Activated CD8-positive, alpha-beta memory T cell treated with anti-CD3 and anti-CD28 coated beads, Interleukin-2, amount 50 U/mL, for 4 hours (primary cell): ENCODE measurements at regions not wholly inside any gene's neighbourhood (a gene's known extent, or its start where the extent isn't known, plus 50 kb on each side); places are given as distances from the start of the nearest gene placed in this dataset.
A peak's percentile ranks its signal among the peaks of the same experiment; 100 is the strongest.

Source experiments
- DNase-seq: peaks from one replicate; pipeline ENCODE4 v3.0.0-alpha.2; 2020

DNA sequence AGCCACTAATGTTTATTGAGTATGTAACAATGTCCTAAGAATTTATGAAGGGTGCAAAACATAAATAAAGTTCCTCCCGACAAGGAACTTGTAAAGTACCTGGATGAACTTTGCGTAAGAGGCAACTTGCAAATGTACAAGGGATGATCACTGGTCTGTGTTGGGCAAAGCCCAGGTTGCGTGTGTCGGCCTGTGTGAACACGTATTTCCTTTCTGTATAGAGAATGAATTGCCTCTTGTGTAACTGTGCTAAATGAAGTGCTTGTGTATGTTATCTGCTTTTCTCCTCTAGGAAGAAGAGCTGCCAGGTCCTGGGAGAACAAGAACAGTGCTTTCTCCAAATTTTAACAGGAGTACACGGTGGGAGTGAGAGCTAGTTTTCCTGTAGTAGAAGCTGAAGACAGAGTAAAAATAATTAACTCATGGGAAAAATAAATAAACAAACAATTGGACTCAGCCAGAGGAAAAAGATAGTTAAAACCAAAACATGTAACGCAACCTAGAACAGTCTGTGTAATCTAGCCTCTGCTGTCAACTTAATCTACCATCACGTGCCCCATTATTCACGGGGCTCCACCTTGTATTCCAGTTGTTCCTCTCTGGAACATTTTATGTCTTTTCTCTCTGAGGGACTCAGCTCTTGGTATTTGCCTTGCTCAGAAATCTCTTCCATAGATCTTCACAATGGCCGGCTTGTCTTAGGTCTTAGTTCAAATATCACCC lies 83.7 kb upstream of the RASGRP1 start:
- no peak for DNase-seq

DNA sequence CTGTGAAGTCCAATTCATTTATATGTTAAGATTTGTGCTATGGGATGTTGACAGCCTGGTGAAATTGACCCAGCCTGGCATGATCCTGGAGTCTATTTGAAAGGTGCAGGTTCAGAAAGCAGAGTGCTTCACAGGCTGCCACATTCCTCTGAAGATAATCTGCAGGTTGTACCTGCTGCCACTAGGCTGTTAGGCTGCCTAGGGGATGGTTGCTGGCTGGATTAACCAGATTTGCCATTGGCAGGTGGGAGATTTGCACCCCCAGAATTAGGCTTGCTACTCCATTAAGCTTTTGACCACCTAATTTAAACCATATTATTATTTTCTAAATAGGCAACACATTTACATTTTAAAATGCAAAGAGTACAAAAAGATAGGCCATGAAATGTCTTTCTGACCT lies 85.8 kb upstream of the RASGRP1 start:
- no peak for DNase-seq

DNA sequence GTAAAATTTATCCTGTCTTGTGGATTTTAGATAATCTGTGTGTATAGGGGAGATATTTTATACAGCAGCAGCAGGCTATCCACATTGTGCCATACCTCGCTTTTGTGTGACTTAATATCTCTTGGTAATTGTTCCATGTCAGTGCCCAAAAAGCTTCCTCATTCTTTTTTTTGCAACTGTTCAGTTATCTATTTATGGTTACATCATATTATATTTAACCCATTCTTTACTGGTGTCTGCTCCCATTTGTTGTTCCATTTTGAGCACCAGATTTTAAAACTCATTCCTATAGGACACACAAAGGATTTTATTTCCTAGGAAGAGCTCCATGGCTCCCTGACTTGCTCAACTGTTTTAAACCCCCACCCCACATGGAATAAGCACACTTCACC lies 86.3 kb upstream of the RASGRP1 start:
- no peak for DNase-seq

DNA sequence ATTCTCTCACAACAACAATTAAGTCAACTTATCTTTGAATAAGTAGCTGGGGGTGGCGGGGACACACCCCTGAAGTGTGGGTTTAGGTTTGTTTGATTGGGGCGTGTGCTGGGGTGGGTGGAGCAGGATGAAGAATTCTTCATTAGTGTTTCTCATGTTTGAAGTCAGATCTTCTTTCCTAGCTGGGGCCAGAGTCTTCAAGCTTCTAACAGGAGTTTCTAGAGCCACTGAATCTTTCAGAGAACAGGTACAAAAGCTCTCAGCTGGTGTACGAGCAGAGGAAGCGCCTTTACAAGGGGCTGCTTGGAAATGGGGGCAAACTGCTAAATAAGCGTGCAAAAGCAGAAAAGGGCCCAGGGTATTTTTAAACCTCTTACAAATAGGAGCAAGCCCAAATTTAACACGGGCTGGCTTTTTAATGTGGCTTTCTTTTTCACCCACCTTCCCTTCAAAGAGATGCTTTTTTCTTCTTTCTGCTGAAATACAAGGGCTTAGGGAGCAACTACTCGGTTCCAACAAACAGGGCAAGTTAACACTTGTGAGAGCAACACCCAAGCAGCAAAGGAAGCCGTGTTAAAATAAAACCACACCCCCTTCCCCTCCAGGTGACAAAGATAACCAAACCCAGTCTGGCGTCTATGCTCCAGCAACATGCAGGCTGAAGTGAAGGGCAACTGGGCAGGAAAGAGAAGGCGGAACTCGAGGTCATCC lies 86.9 kb upstream of the RASGRP1 start:
- peak; percentile 58 for DNase-seq

DNA sequence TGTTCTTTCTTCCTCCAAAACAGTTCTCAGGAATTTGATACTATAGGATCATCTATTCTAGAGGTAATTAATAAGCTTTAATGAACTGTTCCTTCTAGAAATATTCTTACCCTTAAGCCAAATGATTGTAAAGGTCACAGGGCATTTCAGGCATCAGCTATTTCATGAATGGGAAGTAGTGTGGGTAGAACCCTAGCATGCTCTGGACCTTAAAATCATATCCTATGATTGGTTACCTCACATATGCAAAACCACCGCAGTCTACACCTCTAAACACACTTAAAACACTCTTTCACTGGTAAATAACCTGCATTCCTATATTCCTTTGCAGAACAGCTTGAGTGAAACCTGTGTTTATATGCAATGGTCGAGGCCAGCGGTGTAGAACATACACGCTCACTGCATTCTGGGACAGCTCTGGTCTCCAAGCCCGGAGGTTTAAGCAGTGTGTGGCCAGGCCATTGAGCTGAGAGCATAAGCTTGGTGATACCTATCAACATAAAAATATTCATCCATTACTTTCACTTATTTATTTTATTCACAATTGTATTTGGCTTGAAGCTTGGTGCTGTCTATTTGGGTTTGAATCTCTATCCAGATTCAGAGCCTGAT lies 87.7 kb upstream of the RASGRP1 start:
- no peak for DNase-seq

DNA sequence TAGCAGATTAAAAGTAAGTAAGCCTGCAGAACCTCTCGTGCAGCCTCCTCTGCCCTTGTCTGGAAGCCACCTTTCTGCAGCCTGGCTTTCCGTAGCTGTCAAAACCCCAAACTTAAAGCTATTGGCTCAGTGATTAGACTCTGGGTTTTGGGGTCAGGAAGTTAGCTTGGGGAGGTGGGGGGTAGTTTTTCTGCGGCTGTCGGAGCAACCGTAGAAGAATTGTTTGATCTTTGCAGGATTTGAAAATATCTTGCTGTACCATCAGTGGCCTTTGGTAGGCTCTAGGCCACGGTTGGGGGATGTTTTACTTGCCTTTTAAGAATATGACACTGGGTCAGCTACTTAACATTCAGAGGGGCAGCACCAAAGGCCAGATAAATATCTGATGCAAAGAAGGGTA lies 88.4 kb upstream of the RASGRP1 start:
- DNase-seq: peak; percentile 61

DNA sequence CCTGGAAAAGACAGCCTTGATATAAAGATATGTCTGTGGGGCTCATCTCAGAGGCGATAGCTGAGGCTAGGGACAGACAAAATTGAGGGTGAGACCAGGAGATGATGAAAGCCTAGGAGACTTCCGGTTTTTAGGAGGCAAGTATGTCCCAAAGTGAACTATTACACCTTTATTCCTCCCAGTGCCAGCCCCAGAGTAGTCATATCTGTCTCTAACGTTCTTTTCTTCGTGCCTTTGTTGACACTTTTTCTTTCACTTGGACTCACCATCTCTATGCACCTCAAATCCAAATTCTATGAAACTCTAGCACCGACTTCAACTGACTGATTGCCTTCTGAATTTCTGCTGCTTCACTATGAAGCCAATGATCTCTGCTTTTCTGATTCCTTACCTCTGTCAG lies 93.8 kb upstream of the RASGRP1 start:
- DNase-seq: no peak

DNA sequence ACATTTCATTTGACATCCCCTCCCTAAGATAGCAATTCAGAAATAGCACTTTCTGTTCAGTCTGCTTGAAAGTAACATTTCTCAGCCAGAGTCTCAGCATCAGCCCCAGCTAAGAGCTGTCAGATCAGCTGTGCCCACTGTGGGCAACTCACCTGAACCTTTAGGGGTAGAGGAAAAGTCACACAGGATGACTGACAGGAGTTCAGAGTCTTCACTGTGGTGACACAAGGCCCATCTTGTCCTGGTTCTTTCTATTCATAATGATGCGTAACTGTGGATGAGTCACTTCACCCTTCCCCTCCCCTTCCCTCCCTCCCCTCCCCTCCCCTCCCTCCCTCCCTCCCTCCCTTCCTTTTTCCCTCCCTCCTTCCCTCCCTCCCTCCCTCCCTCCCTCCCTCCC lies 96.1 kb upstream of the RASGRP1 start:
- peak; percentile 52 for DNase-seq

DNA sequence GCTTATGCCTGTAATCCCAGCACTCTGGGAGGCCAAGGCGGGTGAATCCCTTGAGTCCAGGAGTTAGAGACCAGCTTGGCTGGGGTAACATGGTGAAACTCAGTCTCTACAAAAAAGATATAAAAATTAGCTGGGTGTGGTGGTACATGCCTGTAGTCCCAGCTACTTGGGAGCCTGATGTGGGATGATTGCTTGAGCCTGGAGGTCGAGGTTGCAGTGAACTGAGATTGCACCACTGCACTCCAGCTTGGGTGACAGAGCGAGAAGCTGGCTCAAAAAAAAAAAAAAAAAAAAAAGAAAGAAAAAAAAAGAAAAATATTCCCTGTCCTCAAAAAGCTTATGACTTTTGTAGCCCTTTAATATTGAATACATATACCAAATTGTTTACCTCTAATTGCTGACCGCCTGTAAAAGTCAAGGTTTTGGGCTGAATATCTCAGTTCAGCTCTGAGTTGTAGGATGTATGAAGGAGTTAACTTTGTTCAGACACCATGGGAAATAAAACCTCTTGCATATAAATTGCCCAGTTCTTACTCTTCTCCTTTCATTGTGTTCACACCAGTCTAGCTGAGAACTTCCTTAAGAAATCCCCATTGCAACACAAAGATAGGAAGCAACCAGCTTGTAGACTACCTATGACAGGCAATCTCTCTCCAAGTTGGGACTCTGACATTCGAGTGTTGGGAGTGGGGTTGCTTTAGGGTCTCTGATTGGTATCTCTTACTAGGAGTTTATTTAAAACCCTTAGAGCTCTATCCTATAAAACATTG lies 97.6 kb upstream of the RASGRP1 start:
- DNase-seq: no peak

DNA sequence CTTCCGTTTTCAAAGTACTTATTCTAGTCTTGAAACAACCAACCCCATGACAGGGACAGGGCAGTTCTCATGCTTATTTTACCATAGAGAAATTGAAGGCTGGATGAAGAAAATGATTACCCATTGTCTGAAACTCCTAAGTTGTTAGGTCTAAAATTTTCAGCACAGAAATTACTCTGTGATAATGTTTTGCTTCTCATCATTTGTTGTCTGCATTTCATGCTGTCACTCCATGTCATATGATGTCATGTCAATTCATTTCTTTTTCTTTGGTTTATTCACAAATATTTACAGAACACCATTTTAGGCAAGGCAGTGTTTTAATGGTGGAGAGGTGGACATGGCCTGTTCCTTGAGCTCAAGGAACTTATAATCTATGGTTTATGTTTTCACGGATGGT lies 98.2 kb upstream of the RASGRP1 start:
- no peak for DNase-seq

DNA sequence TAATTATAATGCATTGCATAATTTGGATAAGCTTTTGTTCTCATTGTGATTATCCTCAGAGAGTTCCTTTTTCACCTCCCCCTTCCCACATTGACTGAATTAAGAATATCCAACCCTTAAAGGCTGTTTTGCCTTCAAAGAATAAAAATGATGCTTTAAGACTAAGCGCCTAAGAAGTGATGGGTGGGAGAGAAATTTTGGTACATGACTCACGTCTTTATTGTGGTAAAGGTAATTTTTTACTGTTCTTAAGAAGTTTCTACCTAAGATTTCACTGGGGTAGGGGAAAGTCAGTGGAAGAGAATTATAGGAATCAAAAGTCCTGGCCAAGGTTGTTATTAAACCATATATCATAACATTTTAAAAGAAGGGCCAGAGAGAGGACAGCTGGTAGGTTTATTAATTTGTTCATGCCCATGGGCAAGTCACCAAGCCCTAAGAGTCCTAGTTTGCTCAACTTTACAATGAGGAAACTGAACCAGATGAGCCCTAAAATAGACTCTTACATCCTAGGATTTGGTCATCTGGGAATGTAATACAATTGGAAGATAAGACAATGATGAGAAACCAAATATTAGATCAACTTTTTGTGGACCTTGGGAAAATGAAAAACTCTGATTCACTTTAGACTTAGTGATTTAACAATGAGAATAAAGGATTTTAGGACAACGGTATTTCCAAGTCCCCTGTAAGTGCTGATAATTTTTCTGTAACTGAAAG lies 101.1 kb upstream of the RASGRP1 start:
- no peak for DNase-seq

DNA sequence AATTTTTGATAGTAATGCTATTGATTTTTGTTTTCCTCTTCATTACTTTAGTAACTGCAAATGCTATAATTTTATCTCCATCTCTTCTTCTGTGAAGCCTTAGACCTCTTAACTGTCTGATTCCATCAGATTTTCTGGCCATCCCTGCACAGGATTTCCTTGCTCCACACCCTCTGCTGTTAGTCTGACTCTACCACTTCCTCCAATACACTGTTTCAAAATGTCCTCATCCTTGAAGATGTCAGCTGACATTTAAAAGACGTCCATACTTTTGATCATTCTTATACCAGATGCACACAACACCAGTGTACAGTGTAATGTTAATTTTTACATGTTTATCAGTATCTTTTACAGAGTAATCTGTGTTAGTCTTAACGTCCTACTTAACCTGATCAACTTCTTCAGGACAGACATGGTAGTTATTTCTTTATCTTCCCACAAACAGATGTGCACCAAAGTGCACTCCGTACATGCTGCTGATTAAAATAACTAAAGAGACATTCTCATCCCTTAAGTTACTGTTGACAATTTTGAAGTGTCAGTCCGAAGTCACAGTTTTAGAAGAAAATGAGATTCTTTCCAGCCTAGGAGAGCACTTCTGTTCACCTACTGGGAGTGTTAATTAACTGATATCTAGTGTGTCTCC lies 102.4 kb upstream of the RASGRP1 start:
- no peak for DNase-seq

DNA sequence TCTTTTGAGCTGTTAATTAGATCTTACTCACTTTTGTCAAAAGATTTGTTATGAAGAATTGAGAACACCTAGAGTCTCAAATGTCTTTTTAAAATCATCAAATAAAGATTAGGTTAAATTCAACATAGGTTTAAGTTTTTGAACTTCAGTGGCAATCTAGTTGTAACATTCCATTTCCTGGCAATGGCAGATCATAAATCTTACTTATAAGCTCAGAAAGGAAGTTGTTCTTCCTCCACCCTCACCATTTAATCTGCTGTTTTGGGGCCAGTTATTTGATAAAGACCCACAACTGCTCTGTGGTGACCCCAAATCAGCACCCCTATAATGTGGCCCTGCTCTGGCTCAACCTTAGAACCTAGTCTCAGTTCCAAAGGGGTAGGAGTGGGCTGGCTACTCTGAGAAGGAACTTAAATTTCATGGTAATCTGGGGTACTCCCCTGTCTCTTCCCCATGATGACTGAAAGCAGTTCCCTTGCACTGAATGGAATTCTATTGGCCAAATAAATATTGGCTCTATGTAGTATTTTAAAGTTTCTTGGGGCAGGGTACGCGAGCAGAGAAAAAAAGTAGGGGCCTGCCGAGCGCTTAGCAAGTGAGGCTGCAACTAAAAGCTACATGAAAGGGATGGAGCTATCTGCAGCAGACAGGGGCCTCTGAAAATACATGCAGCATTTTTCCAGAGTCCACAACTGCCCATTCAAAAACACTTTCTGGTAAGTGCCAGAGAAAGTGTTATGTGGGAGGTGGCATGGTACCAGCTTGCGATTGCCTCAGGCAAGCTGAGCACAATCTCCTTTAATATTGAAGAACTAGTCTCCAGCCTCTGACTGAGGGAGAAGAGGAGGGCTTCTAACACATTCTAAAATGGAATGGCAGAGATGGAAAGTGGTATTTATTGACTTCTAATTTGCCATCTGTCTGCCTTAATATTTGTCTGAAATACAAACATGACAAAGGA lies 103.6 kb upstream of the RASGRP1 start:
- no peak for DNase-seq

DNA sequence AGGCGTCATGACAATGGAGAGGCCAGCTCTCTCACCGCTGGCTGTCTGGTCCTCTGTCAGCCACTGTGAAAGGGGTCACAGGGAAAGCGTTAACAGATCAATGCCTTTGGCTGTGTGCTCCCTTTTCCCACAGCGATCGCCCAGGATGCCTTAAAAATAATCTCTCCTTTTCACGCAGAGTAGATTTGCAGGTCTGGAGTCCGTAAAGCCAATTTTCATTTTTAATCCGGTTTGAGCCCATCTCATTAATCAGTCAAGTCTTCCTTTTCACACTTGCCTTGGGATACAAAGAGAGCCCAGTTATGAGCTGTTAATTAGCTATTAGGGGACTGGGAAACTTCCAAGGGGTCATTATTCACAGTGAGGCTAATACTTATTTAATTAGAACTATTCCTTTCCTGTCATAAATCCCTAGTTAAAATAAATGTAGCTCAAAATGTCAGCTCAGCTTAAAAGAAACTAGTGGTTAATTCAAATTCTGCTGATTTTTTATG lies 104.3 kb upstream of the RASGRP1 start:
- DNase-seq: no peak

DNA sequence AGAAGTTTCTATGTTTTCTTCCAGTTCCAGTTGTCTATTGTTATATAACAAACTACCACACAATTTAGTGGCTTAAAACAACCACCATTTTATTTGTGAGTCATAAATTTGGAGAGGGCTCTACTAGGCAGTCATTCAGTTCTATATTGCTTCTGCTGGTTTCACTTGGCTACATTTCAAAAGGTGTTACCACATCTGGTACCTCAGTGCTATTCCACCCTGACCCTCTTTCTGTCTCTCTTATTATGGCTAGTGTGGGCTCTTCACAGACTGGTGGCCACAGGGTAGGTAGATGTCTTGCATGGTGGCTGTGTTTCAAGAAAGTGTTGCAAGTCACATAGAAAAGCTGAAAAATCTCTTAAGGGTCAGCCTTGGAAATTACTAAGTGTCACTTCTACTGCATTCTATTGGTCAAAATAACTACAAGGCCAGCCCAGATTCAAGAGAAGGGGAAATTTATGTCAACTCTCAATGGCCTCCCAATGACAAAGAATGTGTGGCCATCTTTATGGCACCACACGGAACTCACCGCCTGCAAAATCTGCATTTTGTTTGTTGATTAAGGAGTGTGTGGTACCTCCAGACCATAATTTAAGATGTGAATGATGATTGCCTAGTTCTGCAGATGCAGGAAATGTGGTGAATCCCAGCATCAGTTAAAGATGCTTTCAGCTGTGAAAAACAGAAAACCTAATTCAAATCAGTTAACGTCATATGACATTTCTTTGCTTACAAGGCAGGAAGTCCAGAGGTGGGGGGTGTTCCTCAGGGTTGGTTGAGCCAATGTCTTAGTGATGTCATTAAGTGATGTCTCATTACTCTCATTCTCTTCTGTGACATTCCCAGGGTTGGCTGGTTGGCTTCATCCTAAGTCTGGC lies 105.8 kb upstream of the RASGRP1 start:
- DNase-seq: peak; percentile 65

DNA sequence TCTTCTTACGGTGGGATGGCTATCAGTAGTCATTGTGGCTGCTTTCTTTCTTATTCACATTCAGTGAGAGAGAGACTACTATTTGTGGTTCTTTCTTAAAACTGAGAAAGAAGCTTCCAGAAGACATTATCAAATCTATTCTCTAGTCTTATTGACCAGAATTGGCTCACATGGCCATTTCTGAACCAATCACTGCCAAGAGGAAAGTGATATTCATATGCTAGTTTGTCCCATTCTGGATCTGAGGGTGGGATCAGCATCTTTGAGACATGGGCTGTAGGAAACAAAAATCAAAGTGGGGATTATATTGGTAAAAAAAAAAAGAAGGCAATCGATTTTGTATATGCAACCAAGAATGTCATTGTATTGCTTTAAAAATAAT lies 106.4 kb upstream of the RASGRP1 start:
- DNase-seq: no peak

DNA sequence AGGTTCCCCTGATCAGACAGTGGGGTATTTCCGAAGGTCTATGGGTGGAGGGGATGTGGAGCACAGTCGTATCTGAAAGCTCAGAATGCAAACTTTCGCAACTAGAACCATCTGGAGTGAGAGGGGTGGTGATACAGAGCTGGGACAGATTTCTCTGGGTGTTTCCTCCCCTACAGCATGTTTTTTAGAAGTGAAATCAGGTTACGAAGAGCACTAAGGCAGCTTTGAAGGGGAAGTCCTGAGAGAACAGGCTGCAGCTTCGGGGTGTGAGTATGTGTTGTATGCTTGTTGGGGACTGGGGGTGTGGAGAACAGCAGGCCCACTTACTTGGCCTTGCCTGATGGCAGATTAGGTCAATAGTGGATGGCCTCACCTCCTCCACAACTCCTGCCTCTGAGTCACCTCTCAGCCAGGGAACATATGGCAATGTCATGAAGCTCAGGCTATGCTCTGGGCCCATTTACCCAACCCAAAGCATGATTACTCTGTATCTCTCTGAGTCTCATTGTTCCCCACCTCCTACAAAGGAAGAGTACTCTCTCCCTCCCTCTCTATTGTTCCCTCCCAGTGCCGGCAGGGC lies 107.2 kb upstream of the RASGRP1 start:
- DNase-seq: peak; percentile 37

DNA sequence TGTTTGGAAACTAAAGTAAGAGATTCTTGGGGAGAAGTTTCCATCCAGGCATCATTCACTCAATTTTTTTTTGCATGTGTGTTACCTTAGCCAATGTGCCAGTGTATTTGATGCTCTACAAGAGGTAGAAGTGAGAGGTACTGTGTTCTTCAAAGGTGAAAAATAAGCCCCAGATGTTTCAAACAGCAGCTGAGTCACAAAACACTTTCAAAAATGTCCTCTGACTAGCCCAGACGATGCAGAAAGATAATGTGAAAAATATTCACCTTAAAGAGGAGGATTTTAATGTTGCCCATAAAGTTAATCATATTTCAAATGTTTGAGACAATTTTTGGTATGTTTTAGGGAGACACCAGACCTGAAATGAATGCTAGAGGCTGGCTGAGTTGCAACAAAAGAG lies 107.7 kb upstream of the RASGRP1 start:
- DNase-seq: no peak
